ENCODE measurements at regions not wholly inside any gene's neighbourhood (a gene's known extent, or its start where the extent isn't known, plus 50 kb on each side); places are given as distances from the start of the nearest gene placed in this dataset.

- TF ChIP-seq POLR2A (IDR thresholded peaks at IDR 0.05; ENCODE audit: low read length) (no peak), GATA1 (IDR thresholded peaks at IDR 0.05; ENCODE audit: low read depth, low read length) (no peak)
- DNase-seq: no peak
Observed at GRCh38 chr11:104645261-104646222, 252.7 kb downstream of the CASP12 start.

DNA sequence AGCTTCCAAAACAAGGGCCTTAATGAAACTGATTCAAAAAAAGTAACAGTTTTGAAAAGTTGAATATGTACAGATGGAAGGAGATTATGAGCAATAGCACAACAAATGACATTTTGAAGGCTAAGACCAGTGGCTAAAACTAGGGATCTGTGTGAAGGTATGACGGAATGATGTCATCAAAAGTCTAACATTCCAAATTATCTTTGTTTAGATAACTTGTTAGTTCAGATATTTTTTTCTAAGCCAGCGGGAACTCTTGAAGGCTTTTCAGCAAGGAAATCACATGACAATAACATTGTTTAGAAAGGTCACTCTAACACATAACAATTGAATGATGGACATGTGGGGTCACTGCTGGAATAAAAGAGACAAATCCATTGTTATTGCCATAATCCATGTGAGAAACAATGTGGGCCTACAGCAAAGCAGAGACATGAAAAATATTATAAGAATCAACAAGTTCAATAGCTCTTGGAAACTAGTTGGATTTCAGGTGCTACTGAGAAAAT lies 260.5 kb downstream of the CASP12 start:
- DNase-seq: no peak
- TF ChIP-seq POLR2A (IDR thresholded peaks at IDR 0.05; ENCODE audit: low read length) (no peak), GATA1 (IDR thresholded peaks at IDR 0.05; ENCODE audit: low read depth, low read length) (no peak)

- TF ChIP-seq POLR2A (IDR thresholded peaks at IDR 0.05; ENCODE audit: low read length) (no peak), GATA1 (IDR thresholded peaks at IDR 0.05; ENCODE audit: low read depth, low read length) (no peak)
- DNase-seq: no peak
Observed at GRCh38 chr11:104633226-104633625, 265.0 kb downstream of the CASP12 start.

GRCh38 chr11:104630352-104630751 lies 267.9 kb downstream of the CASP12 start:
- no peak for DNase-seq
- no peak for TF ChIP-seq GATA1 (IDR thresholded peaks at IDR 0.05; ENCODE audit: low read depth, low read length)
- no peak for TF ChIP-seq POLR2A (IDR thresholded peaks at IDR 0.05; ENCODE audit: low read length)

DNA sequence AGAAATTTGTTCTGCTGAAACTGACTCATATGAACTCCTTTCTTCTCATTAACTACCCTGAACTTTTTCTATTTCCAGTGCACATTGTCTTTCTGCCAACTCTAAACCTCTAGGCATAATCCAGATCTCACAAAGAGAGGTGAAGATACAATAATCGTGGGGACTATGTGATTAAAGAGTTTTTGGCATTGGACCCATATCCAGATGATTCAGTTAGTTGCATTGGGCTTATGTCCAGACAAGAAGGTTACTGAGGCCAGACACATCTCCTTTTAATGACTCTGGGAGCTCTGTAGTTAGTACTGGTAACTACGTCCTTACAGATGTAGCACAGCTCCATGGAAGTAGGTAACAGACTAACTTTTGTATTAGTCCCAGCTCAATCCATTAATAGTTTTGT lies 273.0 kb downstream of the CASP12 start:
- TF ChIP-seq POLR2A (IDR thresholded peaks at IDR 0.05; ENCODE audit: low read length) (no peak), GATA1 (IDR thresholded peaks at IDR 0.05; ENCODE audit: low read depth, low read length) (no peak)
- DNase-seq: peak in 1 of 2 experiments; percentile 13

DNA sequence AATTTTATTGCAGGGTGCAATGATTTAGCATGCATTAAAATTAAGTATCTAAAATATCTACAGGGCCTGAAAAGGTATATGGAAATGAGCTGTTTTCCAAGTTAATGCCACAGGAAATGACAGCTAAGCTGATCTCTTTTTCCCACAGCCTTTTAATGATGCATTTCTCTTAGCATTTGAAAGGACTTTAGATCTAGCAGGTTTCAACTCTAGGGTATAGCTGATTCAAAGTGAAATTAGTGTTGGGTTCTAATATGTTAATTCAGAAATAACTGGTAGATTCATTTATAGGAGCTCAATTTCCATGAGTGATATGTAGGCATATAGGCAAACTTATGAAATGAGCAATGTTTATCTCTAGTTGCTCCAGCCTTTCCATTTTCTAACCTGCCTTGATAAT lies 274.2 kb downstream of the CASP12 start:
- no peak for DNase-seq
- TF ChIP-seq GATA1 (IDR thresholded peaks at IDR 0.05; ENCODE audit: low read depth, low read length) (no peak), POLR2A (IDR thresholded peaks at IDR 0.05; ENCODE audit: low read length) (no peak)

DNA sequence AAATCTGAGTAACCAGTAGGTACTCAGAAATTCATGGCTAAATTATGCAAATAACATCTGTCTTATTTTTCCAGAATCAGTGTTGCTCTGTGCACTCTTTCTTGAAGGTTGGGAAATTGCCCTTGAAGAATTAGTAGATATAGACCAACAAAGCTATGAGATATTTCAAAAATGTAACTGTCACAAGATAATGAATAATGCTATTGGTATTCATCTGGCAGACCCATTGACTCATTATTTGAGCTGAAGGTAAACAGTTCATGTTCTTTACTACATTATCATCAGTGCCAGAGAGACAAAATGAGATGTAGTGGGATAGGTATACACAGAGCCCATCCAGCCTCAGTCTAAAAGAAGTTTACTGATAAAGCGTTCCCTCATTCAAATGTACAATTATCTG lies 274.7 kb downstream of the CASP12 start:
- DNase-seq: no peak
- TF ChIP-seq GATA1 (IDR thresholded peaks at IDR 0.05; ENCODE audit: low read depth, low read length): no peak
- TF ChIP-seq POLR2A (IDR thresholded peaks at IDR 0.05; ENCODE audit: low read length): no peak

GRCh38 chr11:104620991-104621390 lies 277.3 kb downstream of the CASP12 start:
- TF ChIP-seq GATA1 (IDR thresholded peaks at IDR 0.05; ENCODE audit: low read depth, low read length): no peak
- no peak for DNase-seq

DNA sequence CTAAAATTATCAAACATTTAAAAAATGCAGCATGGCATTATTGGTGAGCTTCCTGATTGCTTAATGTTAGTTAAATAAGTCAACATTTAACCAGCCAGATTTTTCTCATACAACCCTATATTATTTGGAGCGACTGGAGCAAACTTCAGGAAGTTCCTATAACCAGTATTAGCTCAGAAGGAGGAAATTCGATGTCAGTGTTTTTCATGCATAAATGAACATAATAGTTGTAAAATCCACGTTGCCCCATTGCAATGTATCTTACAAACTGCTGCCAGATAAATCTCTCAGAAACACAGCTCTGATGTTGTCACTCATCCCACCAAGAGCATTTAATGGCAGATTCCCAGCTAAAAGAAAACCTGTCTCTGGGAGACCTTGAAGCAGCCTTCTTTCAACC lies 278.5 kb downstream of the CASP12 start:
- TF ChIP-seq GATA1 (IDR thresholded peaks at IDR 0.05; ENCODE audit: low read depth, low read length) (no peak), POLR2A (IDR thresholded peaks at IDR 0.05; ENCODE audit: low read length) (no peak)

GRCh38 chr11:104618954-104619353 lies 279.3 kb downstream of the CASP12 start:
- no peak for DNase-seq
- no peak for TF ChIP-seq POLR2A (IDR thresholded peaks at IDR 0.05; ENCODE audit: low read length)

More for the DNA sequence above, 278.5 kb downstream of the CASP12 start:
- DNase-seq: no peak

DNA sequence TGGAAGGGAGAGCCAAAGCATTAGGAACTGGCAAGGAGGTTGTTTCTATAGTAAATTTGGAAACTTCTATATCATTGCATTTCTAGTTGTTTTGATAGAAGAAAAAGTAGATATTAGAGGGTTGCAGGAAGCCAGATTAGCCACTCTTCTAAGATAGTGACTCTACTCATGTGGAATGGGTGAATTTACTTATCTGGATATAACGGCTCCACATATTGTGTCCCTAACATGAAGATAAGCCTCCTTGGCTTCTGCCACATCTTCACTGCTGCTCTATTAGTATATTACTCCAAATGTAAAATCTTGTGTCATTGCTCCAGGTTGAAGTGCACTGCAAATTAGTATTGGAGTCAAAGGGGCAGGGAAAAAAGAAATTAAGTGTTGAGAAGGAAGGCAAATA lies 283.3 kb downstream of the CASP12 start:
- TF ChIP-seq GATA1 (IDR thresholded peaks at IDR 0.05; ENCODE audit: low read depth, low read length) (peak; percentile 28), POLR2A (IDR thresholded peaks at IDR 0.05; ENCODE audit: low read length) (no peak)
- DNase-seq: peak; percentile 40 to 83

GRCh38 chr11:104614117-104614680 lies 284.1 kb downstream of the CASP12 start:
- DNase-seq: no peak
- TF ChIP-seq GATA1 (IDR thresholded peaks at IDR 0.05; ENCODE audit: low read depth, low read length) (no peak), POLR2A (IDR thresholded peaks at IDR 0.05; ENCODE audit: low read length) (no peak)

- DNase-seq: no peak
- TF ChIP-seq POLR2A (IDR thresholded peaks at IDR 0.05; ENCODE audit: low read length) (no peak), GATA1 (IDR thresholded peaks at IDR 0.05; ENCODE audit: low read depth, low read length) (no peak)
Observed at GRCh38 chr11:104610635-104611034, 287.6 kb downstream of the CASP12 start.

DNA sequence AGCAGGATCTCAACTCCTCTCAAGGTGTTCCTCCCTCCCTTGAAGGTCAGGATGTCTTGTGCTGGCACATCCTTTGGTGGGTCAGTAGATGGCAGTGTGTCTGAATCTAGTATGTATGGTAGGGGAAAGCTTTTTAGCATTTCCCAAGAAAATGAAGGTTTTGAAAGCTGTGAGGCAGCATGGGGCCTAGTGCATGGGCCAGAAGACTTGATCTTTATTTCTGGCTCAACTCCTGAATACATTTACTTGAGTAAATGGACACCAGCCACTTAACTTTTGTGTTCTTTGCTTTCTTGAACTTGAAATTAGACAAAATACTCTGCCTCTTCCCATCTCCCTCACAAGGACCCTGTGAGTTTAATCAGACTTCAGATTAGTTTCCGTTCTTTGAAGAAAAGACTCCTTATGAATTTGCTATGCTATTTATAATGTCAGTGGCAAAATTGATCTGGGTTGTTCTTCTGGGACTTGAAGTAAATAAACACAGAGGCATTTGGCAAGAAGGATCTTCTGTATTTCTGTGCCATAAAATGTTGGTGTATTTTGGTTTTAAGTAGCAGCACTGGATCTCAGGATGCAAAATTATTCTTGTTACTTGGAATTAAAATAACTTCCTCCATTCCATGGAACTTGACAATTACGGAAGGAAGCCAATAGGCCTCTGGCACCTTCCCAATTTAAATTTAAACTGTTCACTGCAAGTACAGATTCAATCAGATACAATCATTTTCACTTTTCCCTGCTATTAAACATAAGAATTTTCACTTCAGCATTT lies 288.8 kb downstream of the CASP12 start:
- DNase-seq: peak; percentile 36 to 43
- TF ChIP-seq GATA1 (IDR thresholded peaks at IDR 0.05; ENCODE audit: low read depth, low read length) (no peak), POLR2A (IDR thresholded peaks at IDR 0.05; ENCODE audit: low read length) (no peak)
